Psoas muscle (tissue), 7 donors: ENCODE measurements at regions not wholly inside any gene's neighbourhood (a gene's known extent, or its start where the extent isn't known, plus 50 kb on each side); places are given as distances from the start of the nearest gene placed in this dataset.

ENCODE experiments used
- ATAC-seq, 4 donors: fragments of 200-7000 bp; cut with Tn5 transposase; one replicate each; pipeline ENCODE4 v1.9.1; 2020; ENCODE audit warnings: moderate library complexity in 3 of 4, mild to moderate bottlenecking in 2 of 4
- DNase-seq, 2 donors: peaks; one replicate each; pipeline ENCODE4 v3.0.0-alpha.2; 2020
- H3K27ac ChIP-seq: fragments of 200-600 bp; one replicate; pipeline ENCODE4 v1.8.0; 2022
- H3K27me3 ChIP-seq, 3 donors: fragments of 200-600 bp in 1 of 3; one replicate each; pipeline versions ENCODE4 v1.6.1 to v1.8.0; 2013 to 2022; ENCODE audit warnings: low read length in 2 of 3, mild to moderate bottlenecking in 2 of 3, moderate library complexity in 1 of 3; ENCODE audit not compliant: insufficient read depth in 3 of 3
- H3K36me3 ChIP-seq, 2 donors: fragments of 200-600 bp in 1 of 2; one replicate each; pipeline versions ENCODE4 v1.6.1 to v1.8.0; 2013 to 2022; ENCODE audit warnings: low read depth in 1 of 2, mild to moderate bottlenecking in 1 of 2, moderate library complexity in 1 of 2; ENCODE audit not compliant: insufficient read depth in 1 of 2
- H3K4me1 ChIP-seq: fragments of 200-600 bp; one replicate; pipeline ENCODE4 v1.8.0; 2022
- H3K4me3 ChIP-seq: fragments of 200-600 bp; one replicate; pipeline ENCODE4 v1.8.0; 2022; ENCODE audit warnings: mild to moderate bottlenecking
- H3K9me3 ChIP-seq: fragments of 200-600 bp; one replicate; pipeline ENCODE4 v1.8.0; 2022
- CTCF ChIP-seq: fragments of 200-600 bp; IDR thresholded peaks from one replicate; pipeline ENCODE4 v1.8.0; 2022; ENCODE audit warnings: antibody characterized with exemption
- WGBS, 3 donors: extraction: QIAGEN DNeasy Blood & Tissue Kit; methylation state at CpG; one replicate each; pipeline versions ENCODE4 v1.1.6 to v1.1.7; 2013; 5-methylcytosine and 5-hydroxymethylcytosine counted together
- intact Hi-C, 2 donors: fragments of 100-400 bp; cut with DNase I; formaldehyde crosslinking; loops; one replicate each; pipeline versions ENCODE4 v1.11.0 to v1.14.2; 2022
- donor health status: healthy with polysubstance abuse.
- donor health status: DM: no; HTN: no; CAD: no; lungs with moderate emphysema.
- donor health status: Bipolar disorder and iron deficiency.
- donor health status: healthy.
- donor health status: DM: yes; HTN: yes; CAD: no.
- donor health status: DM: no; HTN: no; CAD: no.
- donor health status: DM: yes; HTN: yes; CAD: no.

GRCh38 chr2:5077479-5078089 is 614.6 kb upstream of the SOX11 start:
- Histone ChIP-seq H3K27ac (no peak overlapping the region), H3K36me3 (no peaks in the 10 kb centered on the region), H3K9me3 (no peaks in the 10 kb centered on the region), H3K4me1 (no peaks in the 10 kb centered on the region), H3K27me3 (no peaks in the 10 kb centered on the region), H3K4me3 (no peak overlapping the region)
- 58 to 63% (median 59%) methylated on average over 4 of the region's 4 CpGs for WGBS, 3 donors
- TF ChIP-seq CTCF = no peak
- DNase-seq (no peak), ATAC-seq (no peak)
- intact Hi-C loops = no loop called here

GRCh38 chr2:5083402-5083801 is 608.8 kb upstream of the SOX11 start:
- TF ChIP-seq CTCF = no peak
- ATAC-seq (no peak), DNase-seq (no peak)
- H3K27ac ChIP-seq = no peak overlapping the region
- H3K27me3 ChIP-seq = no peaks in the 10 kb centered on the region
- no peaks in the 10 kb centered on the region for H3K9me3 ChIP-seq
- H3K36me3 ChIP-seq = no peaks in the 10 kb centered on the region
- H3K4me3 ChIP-seq = no peak overlapping the region
- H3K4me1 ChIP-seq = no peaks in the 10 kb centered on the region
- 57 to 68% (median 60%) methylated on average over 3 of the region's 3 CpGs for WGBS, 3 donors
- intact Hi-C loops = no loop called here

GRCh38 chr2:5089409-5089808 is 602.8 kb upstream of the SOX11 start:
- Histone ChIP-seq H3K9me3 (no peaks in the 10 kb centered on the region), H3K27me3 (no peaks in the 10 kb centered on the region), H3K36me3 (no peaks in the 10 kb centered on the region), H3K4me3 (no peak overlapping the region), H3K4me1 (no peaks in the 10 kb centered on the region), H3K27ac (no peak overlapping the region)
- intact Hi-C loops = no loop called here
- 81 to 83% (median 83%) methylated on average over 5 of the region's 5 CpGs for WGBS, 3 donors
- DNase-seq (no peak), ATAC-seq (no peak)
- no peak for TF ChIP-seq CTCF

- H3K27me3 ChIP-seq = no peaks in the 10 kb centered on the region
- H3K4me3 ChIP-seq = no peak overlapping the region
- DNase-seq = no peak
- H3K4me1 ChIP-seq = no peaks in the 10 kb centered on the region
- ATAC-seq = no peak
- TF ChIP-seq CTCF = no peak
- H3K27ac ChIP-seq = no peak overlapping the region
- intact Hi-C loops = no loop called here
- H3K36me3 ChIP-seq = no peaks in the 10 kb centered on the region
- H3K9me3 ChIP-seq = no peaks in the 10 kb centered on the region
Measured at GRCh38 chr2:5093056-5093455, 599.1 kb upstream of the SOX11 start.

GRCh38 chr2:5093518-5093917 is 598.7 kb upstream of the SOX11 start:
- TF ChIP-seq CTCF = no peak
- no peaks in the 10 kb centered on the region for H3K4me1 ChIP-seq
- H3K27me3 ChIP-seq = no peaks in the 10 kb centered on the region
- no peaks in the 10 kb centered on the region for H3K9me3 ChIP-seq
- H3K27ac ChIP-seq = no peak overlapping the region
- H3K4me3 ChIP-seq = no peak overlapping the region
- intact Hi-C loops = no loop called here
- WGBS, 3 donors = 77 to 83% (median 83%) methylated on average over 8 of the region's 8 CpGs
- ATAC-seq (no peak), DNase-seq (no peak)
- H3K36me3 ChIP-seq = no peaks in the 10 kb centered on the region
